GM12891 (cell line): ENCODE measurements at regions not wholly inside any gene's neighbourhood (a gene's known extent, or its start where the extent isn't known, plus 50 kb on each side); places are given as distances from the start of the nearest gene placed in this dataset.

Experiments
- POLR2A ChIP-seq: IDR thresholded peaks from 2 replicates; pipeline ENCODE4 v1.6.1; 2011; ENCODE audit warnings: low read depth, low read length, control low read depth
- POLR2AphosphoS5 ChIP-seq: IDR thresholded peaks from 2 replicates; pipeline ENCODE4 v1.6.1; 2011; ENCODE audit warnings: low read depth, low read length, control low read depth
- TAF1 ChIP-seq: IDR thresholded peaks from 2 replicates; pipeline ENCODE4 v1.6.1; 2011; ENCODE audit warnings: low read depth, low read length, control low read depth

DNA sequence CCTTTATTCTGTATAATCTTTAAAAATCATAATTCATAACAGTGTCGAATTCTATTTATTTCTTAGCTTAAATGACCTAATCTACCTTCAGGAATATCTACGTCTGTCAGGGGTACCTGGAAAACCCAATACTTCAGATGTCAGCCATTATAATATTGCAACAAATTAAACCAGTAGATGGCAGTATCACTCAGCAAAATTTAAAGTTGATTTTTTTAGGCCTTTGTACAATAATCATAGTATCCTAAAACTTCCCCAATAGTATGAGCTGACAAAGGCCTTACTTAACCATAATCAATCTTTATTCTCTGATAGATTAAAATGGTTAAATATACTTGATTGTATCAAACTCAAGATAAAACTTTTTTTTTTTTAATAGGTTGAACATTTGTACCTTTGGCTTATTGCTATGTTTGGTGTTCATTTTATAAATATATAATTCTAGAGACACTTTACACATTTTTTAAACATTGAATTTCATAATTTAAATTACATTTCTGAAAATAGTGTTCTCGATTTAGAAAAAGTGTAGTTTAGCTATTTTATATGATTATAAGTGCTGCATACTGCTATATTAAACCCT, 830.2 kb upstream of the SPRY2 start:
- TF ChIP-seq TAF1 (no peak), POLR2A (no peak), POLR2AphosphoS5 (no peak)
